ENCODE measurements at regions not wholly inside any gene's neighbourhood (a gene's known extent, or its start where the extent isn't known, plus 50 kb on each side); places are given as distances from the start of the nearest gene placed in this dataset.

GRCh38 chr11:88404932-88405710 is 67.6 kb upstream of the CTSC start:
- DNase-seq, result no peak

DNA sequence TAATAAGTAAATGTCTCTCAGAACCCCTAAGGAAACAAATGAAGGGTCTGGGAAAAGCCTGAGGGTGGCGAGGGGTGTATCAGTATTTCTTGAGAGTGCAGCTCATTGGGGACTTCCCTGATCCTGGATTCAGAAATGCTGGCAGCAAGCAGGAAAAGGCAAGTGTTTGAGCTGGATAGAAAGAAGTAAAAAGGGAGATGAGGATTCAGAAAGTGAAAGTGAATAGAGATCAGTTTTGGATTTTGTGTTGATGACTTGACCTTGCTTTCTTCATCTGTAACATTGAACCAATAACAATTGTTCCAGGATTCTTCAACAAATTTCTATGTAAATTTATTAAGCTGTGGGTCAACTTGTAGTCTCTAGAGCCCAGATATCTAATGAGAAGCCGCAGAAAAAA is 66.9 kb upstream of the CTSC start:
- no peak for DNase-seq

DNA sequence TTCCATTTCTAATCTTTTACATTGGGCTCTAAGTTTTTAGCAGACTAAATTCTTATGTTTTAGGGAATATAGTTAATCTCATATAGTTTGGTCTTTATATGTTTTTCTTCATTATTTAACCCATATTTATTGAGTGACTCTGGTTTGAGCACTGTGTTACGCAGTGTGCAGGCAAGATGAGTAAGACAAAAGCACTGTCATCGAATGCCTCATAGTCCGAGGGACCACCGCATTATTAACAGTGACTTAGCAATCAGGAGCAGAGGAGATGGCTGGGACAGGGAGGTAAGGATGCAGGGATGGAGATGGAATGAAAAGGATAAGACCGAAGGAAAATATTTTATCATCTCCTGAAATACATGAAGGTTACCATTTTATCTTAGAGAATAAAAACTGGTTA is 65.2 kb upstream of the CTSC start:
- DNase-seq, result no peak

- no peak for DNase-seq
Observed at GRCh38 chr11:88402192-88402715, 64.7 kb upstream of the CTSC start.

DNA sequence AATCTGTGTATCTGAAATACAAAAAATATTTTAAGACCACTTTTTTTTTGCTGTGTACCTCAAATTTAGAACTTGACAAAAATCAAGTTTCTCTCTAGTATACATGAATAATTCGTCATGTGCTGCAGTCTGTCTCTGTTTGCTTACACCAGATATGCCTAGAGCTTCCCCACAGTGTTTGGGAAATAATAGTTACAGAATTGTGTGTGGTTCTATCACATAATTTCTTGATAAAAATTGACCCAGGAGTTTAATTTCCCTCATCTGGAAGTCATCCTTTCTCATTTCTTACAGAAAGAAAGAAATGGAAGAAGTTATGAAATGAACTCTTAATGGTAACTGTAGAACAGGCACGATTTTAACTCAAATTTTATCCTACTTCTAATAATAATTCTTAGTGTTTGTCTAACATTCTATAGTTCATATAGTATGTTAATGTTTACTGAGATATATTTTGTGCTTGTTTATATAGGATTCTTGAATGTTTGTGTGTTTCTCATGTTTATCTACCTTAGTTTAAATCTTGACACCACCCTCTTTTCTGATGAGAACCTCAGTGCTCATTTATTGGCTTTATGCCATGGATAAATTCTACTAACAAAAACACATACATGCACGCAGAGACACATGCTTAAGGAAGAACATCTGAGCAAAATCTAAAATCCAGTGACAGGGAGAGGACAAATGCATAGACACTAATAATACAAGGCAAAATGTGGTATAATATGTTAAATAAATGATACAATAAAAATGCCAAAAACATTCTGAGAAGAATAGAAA is 61.4 kb upstream of the CTSC start:
- DNase-seq, result no peak

DNA sequence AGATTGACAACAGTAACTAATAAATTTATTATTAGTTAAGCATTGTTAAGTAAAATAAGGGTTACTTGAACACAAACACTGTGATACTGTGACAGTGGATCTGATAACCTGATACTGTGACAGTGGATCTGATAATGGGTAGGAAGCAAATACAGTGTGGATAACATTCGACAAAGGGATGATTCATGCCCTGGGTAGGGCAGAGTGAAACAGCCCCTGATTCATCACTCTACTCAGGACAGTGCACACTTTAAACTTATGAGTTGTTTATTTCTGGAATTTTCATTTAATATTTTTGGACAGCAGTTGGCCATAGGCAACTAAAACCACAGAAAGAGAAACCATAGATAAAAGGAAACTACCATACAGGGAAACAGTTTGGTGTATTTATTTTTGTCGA is 60.8 kb upstream of the CTSC start:
- no peak for DNase-seq

DNA sequence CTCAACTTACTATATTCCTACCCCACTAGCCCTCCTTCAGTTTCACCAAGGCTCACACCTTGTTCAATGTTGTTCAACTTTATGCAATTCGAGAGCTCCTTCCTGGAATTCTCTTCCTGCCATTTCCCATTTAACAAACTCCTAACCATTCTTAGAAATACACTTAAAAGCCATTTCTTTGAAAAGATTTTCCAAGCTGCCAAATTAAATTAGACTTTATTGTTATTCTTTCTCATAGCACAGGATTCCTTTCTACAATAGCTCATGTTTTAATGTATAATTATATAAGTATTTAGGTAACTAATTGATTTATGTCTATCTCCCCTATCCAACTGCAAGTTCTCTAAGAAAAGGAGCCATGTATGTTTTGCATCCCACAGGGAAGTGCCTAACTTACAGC is 52.7 kb upstream of the CTSC start:
- no peak for DNase-seq

- DNase-seq, result no peak
Observed at GRCh38 chr11:88387957-88388356, 50.4 kb upstream of the CTSC start.
